SJSA1 (cell line): ENCODE measurements at regions not wholly inside any gene's neighbourhood (a gene's known extent, or its start where the extent isn't known, plus 50 kb on each side); places are given as distances from the start of the nearest gene placed in this dataset.

Experiments
- DNase-seq, 2 experiments: peaks; one replicate each; pipeline ENCODE4 v3.0.0-alpha.2; 2015 to 2020; ENCODE audit warnings: low spot score in 2 of 2, low read depth in 1 of 2
- H3K27ac ChIP-seq: fragments of 250-450 bp; sonication (Bioruptor Pico); 2 replicates; pipeline ENCODE4 v1.5.1; 2020; ENCODE audit warnings: mild to moderate bottlenecking, moderate library complexity
- H3K27me3 ChIP-seq: fragments of 250-450 bp; sonication (Bioruptor Pico); replicated peaks from 2 replicates; pipeline ENCODE4 v1.5.1; 2020; ENCODE audit warnings: mild to moderate bottlenecking, moderate library complexity
- H3K36me3 ChIP-seq: fragments of 250-450 bp; sonication (Bioruptor Pico); 2 replicates; pipeline ENCODE4 v1.5.1; 2020; ENCODE audit warnings: mild to moderate bottlenecking
- H3K4me1 ChIP-seq: fragments of 250-450 bp; sonication (Bioruptor Pico); replicated peaks from 2 replicates; pipeline ENCODE4 v1.6.1; 2021; ENCODE audit warnings: mild to moderate bottlenecking
- H3K4me3 ChIP-seq: fragments of 250-450 bp; sonication (Bioruptor Pico); 2 replicates; pipeline ENCODE4 v1.5.1; 2020; ENCODE audit warnings: mild to moderate bottlenecking
- H3K9me3 ChIP-seq: fragments of 250-450 bp; sonication (Bioruptor Pico); replicated peaks from 2 replicates; pipeline ENCODE4 v1.5.1; 2020; ENCODE audit warnings: mild to moderate bottlenecking

DNA sequence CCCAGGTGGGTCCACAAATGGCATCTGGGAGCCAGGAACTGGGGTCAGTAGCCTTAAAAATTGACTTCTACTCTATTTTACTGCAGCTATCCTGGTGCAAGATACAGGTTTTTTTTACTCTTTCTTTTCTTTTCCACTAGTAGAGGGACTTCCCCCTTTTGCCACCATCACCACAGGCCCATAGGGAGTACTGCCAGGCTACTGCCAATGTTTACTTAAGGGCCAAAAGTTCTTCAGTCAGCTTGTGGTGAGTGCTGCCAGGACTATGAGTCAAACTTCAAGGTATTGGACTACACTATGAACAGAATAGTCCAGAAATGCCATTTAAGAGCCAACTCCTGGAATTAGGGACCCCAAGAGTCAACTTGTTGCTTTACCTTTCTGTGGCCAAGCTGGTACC lies 94.7 kb downstream of the EDA2R start:
- H3K27me3 ChIP-seq: no peaks in the 10 kb centered on the region
- no peaks in the 10 kb centered on the region for H3K9me3 ChIP-seq
- DNase-seq: no peak
- H3K4me3 ChIP-seq: no peak overlapping the region
- H3K27ac ChIP-seq: no peak overlapping the region
- H3K36me3 ChIP-seq: no peaks in the 10 kb centered on the region
- H3K4me1 ChIP-seq: no peaks in the 10 kb centered on the region

DNA sequence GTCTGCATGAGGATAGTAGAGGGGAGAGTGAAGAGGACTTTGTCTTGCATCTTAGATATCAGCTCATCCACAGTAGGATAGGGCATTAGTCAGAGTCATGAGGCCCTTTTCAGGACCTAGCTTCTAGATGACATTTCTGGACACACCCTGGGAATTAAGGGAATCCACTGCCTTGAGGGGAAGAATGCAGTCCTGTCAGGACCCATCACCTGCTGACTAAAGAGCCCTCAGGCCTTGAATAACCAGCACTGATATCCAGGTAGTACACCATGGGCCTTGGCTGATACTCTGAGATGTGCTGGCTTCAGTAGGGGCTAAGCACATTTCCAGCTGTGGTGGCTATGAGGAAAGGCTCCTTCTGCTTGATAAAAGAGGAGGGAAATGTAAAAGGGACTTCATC lies 134.4 kb downstream of the EDA2R start:
- no peaks in the 10 kb centered on the region for H3K4me1 ChIP-seq
- no peak for DNase-seq
- no peaks in the 10 kb centered on the region for H3K9me3 ChIP-seq
- H3K27me3 ChIP-seq: no peaks in the 10 kb centered on the region
- H3K27ac ChIP-seq: no peak overlapping the region
- H3K36me3 ChIP-seq: no peaks in the 10 kb centered on the region
- no peak overlapping the region for H3K4me3 ChIP-seq

DNA sequence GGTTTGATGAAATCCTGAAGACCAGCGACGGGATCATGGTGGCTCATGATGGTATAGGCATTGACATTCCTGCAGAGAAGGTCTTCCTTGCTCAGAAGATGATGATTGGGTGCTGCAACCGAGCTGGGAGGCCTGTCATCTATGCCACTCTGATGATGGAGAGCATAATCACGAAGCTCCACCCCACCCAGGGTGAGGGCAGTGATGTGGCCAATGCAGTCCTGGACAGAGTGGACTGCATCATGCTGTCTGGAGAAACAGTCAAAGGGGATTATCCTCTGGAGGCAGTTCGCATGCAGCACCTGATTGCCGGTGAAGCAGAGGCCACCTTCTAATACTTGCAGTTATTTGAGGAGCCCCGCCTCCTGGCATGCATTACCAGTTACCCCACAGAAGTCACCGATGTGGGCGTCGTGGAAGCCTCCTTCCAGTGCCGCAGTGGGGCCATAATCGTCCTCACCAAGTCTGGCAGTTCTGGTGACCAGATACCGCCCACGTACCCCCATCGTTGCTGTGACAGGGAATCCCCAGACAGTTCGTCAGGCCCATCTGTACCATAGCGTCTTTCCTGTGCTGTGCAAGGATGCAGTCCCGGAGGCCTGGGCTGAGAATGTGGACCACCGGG lies 140.1 kb downstream of the EDA2R start:
- no peak overlapping the region for H3K27ac ChIP-seq

DNA sequence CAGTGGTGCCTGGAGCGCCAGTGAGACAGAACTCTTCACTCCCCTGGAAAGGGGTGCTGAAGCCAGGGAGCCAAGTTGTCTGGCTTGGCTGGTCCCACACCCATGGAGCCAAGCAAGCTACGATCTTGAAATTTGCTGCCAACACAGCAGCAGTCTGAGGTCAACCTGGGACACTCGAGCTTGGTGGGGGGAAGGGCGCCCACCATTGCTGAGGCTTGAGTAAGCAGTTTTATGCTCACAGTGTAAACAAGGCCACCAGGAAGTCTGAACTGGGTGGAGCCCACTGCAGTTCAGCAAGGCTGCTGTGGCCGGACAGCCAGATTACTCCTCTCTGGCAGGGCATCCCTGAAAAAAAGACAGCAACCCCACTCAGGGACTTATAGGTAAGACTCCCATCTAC lies 149.5 kb downstream of the EDA2R start:
- H3K27me3 ChIP-seq: no peaks in the 10 kb centered on the region
- no peaks in the 10 kb centered on the region for H3K9me3 ChIP-seq
- no peaks in the 10 kb centered on the region for H3K4me1 ChIP-seq
- peak; percentile 1 to 39 for DNase-seq
- H3K4me3 ChIP-seq: no peak overlapping the region
- H3K27ac ChIP-seq: no peak overlapping the region
- H3K36me3 ChIP-seq: no peaks in the 10 kb centered on the region

More for the DNA sequence above, 140.1 kb downstream of the EDA2R start:
- no peak overlapping the region for H3K4me3 ChIP-seq
- no peak for DNase-seq
- no peaks in the 10 kb centered on the region for H3K4me1 ChIP-seq
- H3K9me3 ChIP-seq: no peaks in the 10 kb centered on the region
- H3K36me3 ChIP-seq: no peaks in the 10 kb centered on the region
- no peaks in the 10 kb centered on the region for H3K27me3 ChIP-seq
